ENCODE measurements at regions not wholly inside any gene's neighbourhood (a gene's known extent, or its start where the extent isn't known, plus 50 kb on each side); places are given as distances from the start of the nearest gene placed in this dataset.
"Not testable (repeated sequence)": the region's sequence is repeated elsewhere in the genome, so short reads cannot be mapped to it uniquely, and the experiment has no call there.

DNA sequence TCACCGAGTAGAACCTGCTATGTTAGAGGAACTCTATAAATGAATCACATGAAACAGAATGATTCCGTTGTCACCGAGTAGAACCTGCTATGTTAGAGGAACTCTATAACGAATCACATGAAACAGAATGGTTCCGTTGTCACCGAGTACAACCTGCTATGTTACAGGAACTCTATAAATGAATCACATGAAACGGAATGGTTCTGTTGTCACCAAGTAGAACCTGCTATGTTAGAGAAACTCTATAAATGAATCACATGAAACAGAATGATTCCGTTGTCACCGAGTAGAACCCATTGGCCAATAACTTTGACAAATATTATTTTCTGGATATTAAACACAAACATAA lies 309.1 kb upstream of the FRG1 start:
- TF ChIP-seq POLR2AphosphoS5, TCF7L2 (IDR thresholded peaks at IDR 0.05; ENCODE audit: low read depth, low read length): not testable (repeated sequence)
- TF ChIP-seq, protein P1, sequence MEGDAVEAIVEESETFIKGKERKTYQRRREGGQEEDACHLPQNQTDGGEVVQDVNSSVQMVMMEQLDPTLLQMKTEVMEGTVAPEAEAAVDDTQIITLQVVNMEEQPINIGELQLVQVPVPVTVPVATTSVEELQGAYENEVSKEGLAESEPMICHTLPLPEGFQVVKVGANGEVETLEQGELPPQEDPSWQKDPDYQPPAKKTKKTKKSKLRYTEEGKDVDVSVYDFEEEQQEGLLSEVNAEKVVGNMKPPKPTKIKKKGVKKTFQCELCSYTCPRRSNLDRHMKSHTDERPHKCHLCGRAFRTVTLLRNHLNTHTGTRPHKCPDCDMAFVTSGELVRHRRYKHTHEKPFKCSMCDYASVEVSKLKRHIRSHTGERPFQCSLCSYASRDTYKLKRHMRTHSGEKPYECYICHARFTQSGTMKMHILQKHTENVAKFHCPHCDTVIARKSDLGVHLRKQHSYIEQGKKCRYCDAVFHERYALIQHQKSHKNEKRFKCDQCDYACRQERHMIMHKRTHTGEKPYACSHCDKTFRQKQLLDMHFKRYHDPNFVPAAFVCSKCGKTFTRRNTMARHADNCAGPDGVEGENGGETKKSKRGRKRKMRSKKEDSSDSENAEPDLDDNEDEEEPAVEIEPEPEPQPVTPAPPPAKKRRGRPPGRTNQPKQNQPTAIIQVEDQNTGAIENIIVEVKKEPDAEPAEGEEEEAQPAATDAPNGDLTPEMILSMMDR (IDR thresholded peaks at IDR 0.05): not testable (repeated sequence)
- TF ChIP-seq, protein P2, sequence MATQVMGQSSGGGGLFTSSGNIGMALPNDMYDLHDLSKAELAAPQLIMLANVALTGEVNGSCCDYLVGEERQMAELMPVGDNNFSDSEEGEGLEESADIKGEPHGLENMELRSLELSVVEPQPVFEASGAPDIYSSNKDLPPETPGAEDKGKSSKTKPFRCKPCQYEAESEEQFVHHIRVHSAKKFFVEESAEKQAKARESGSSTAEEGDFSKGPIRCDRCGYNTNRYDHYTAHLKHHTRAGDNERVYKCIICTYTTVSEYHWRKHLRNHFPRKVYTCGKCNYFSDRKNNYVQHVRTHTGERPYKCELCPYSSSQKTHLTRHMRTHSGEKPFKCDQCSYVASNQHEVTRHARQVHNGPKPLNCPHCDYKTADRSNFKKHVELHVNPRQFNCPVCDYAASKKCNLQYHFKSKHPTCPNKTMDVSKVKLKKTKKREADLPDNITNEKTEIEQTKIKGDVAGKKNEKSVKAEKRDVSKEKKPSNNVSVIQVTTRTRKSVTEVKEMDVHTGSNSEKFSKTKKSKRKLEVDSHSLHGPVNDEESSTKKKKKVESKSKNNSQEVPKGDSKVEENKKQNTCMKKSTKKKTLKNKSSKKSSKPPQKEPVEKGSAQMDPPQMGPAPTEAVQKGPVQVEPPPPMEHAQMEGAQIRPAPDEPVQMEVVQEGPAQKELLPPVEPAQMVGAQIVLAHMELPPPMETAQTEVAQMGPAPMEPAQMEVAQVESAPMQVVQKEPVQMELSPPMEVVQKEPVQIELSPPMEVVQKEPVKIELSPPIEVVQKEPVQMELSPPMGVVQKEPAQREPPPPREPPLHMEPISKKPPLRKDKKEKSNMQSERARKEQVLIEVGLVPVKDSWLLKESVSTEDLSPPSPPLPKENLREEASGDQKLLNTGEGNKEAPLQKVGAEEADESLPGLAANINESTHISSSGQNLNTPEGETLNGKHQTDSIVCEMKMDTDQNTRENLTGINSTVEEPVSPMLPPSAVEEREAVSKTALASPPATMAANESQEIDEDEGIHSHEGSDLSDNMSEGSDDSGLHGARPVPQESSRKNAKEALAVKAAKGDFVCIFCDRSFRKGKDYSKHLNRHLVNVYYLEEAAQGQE (IDR thresholded peaks at IDR 0.05; ENCODE audit: insufficient read depth in 1 of 2, low read depth in 2 of 2, low read length in 1 of 2): not testable (repeated sequence)
